ENCODE measurements at regions not wholly inside any gene's neighbourhood (a gene's known extent, or its start where the extent isn't known, plus 50 kb on each side); places are given as distances from the start of the nearest gene placed in this dataset.

GRCh38 chr22:48882636-48883200 lies 945.0 kb downstream of the BRD1 start:
- DNase-seq = no peak

GRCh38 chr22:48881326-48881980 lies 946.2 kb downstream of the BRD1 start:
- DNase-seq = no peak

- DNase-seq = no peak
Measured at GRCh38 chr22:48880749-48881148, 946.9 kb downstream of the BRD1 start.

GRCh38 chr22:48876951-48877350 lies 950.7 kb downstream of the BRD1 start:
- DNase-seq = no peak

GRCh38 chr22:48874956-48875355 lies 952.7 kb downstream of the BRD1 start:
- no peak for DNase-seq

GRCh38 chr22:48873191-48873520 lies 954.5 kb downstream of the BRD1 start:
- DNase-seq = no peak

- DNase-seq = no peak
Measured at GRCh38 chr22:48872271-48873190, 955.1 kb downstream of the BRD1 start.

- no peak for DNase-seq
Measured at GRCh38 chr22:48871176-48871840, 956.4 kb downstream of the BRD1 start.

GRCh38 chr22:48870436-48870835 lies 957.2 kb downstream of the BRD1 start:
- DNase-seq = no peak

GRCh38 chr22:48869788-48870187 lies 957.9 kb downstream of the BRD1 start:
- DNase-seq = no peak

- no peak for DNase-seq
Measured at GRCh38 chr22:48869161-48869560, 958.5 kb downstream of the BRD1 start.

- no peak for DNase-seq
Measured at GRCh38 chr22:48868554-48868953, 959.1 kb downstream of the BRD1 start.

- DNase-seq = no peak
Measured at GRCh38 chr22:48867891-48868290, 959.8 kb downstream of the BRD1 start.

- DNase-seq = peak in 3 of 51 donors; percentile 4 to 40 (median 23)
Measured at GRCh38 chr22:48866906-48867681, 960.6 kb downstream of the BRD1 start.

GRCh38 chr22:48864748-48865147 lies 962.9 kb downstream of the BRD1 start:
- DNase-seq = no peak

GRCh38 chr22:48863965-48864528 lies 963.6 kb downstream of the BRD1 start:
- DNase-seq = no peak

- DNase-seq = no peak
Measured at GRCh38 chr22:48860557-48860956, 967.1 kb downstream of the BRD1 start.

GRCh38 chr22:48858856-48859255 lies 968.8 kb downstream of the BRD1 start:
- DNase-seq = no peak

- DNase-seq = no peak
Measured at GRCh38 chr22:48858121-48858520, 969.6 kb downstream of the BRD1 start.

GRCh38 chr22:48857202-48857805 lies 970.4 kb downstream of the BRD1 start:
- DNase-seq = no peak

- no peak for DNase-seq
Measured at GRCh38 chr22:48856308-48856615, 971.4 kb downstream of the BRD1 start.

Measured in hypothalamus (tissue), 51 donors.